Trophoblast cell (in vitro differentiated cells and primary cell): ENCODE measurements at regions not wholly inside any gene's neighbourhood (a gene's known extent, or its start where the extent isn't known, plus 50 kb on each side); places are given as distances from the start of the nearest gene placed in this dataset.
A peak's percentile ranks its signal among the peaks of the same experiment; 100 is the strongest.

ENCODE experiments used
- DNase-seq, 2 donors: peaks; one replicate each; pipeline ENCODE4 v3.0.0-alpha.2; 2016
- H2AFZ ChIP-seq: 2 replicates; pipeline ENCODE4 v1.6.1; 2013; ENCODE audit warnings: low read length, moderate library complexity, mild to moderate bottlenecking; ENCODE audit not compliant: insufficient read depth, poor library complexity
- H2AK5ac ChIP-seq: 2 replicates; pipeline ENCODE4 v1.6.1; 2013; ENCODE audit warnings: mild to moderate bottlenecking, low read length
- H2BK120ac ChIP-seq: 2 replicates; pipeline ENCODE4 v1.6.1; 2013; ENCODE audit warnings: low read length, mild to moderate bottlenecking, moderate library complexity; ENCODE audit not compliant: insufficient read depth, poor library complexity
- H2BK12ac ChIP-seq: 2 replicates; pipeline ENCODE4 v1.6.1; 2013; ENCODE audit warnings: mild to moderate bottlenecking, low read length, moderate library complexity
- H2BK5ac ChIP-seq: 2 replicates; pipeline ENCODE4 v1.6.1; 2013; ENCODE audit warnings: low read length, low read depth, moderate library complexity, mild to moderate bottlenecking; ENCODE audit not compliant: poor library complexity
- H3K14ac ChIP-seq: 2 replicates; pipeline ENCODE4 v1.6.1; 2013; ENCODE audit warnings: mild to moderate bottlenecking, low read length
- H3K18ac ChIP-seq: 2 replicates; pipeline ENCODE4 v1.6.1; 2013; ENCODE audit warnings: mild to moderate bottlenecking, low read length
- H3K23ac ChIP-seq: 2 replicates; pipeline ENCODE4 v1.6.1; 2013; ENCODE audit warnings: low read length
- H3K27ac ChIP-seq: 2 replicates; pipeline ENCODE4 v1.5.1; 2013; ENCODE audit warnings: low read depth, mild to moderate bottlenecking, inconsistent platforms, low read length, moderate library complexity
- H3K27me3 ChIP-seq: 2 replicates; pipeline ENCODE4 v1.6.1; 2013; ENCODE audit warnings: inconsistent platforms, mild to moderate bottlenecking, low read length, moderate library complexity; ENCODE audit not compliant: insufficient read depth
- H3K36me3 ChIP-seq, 2 experiments: 1 replicate in 1 of 2; 2 replicates in 1 of 2; pipeline ENCODE4 v1.6.1; 2013; ENCODE audit warnings: low read length in 2 of 2, mild to moderate bottlenecking in 2 of 2, moderate library complexity in 1 of 2; ENCODE audit not compliant: insufficient read depth in 2 of 2, control insufficient read depth in 1 of 2
- H3K4ac ChIP-seq: 2 replicates; pipeline ENCODE4 v1.6.1; 2013; ENCODE audit warnings: low read depth, mild to moderate bottlenecking, low read length, moderate library complexity
- H3K4me1 ChIP-seq, 2 experiments: 1 replicate in 1 of 2; 2 replicates in 1 of 2; pipeline ENCODE4 v1.6.1; 2013; ENCODE audit warnings: low read length in 2 of 2, mild to moderate bottlenecking in 2 of 2, moderate library complexity in 1 of 2; ENCODE audit not compliant: insufficient read depth in 2 of 2, control insufficient read depth in 1 of 2
- H3K4me2 ChIP-seq: 2 replicates; pipeline ENCODE4 v1.6.1; 2013; ENCODE audit warnings: inconsistent platforms, mild to moderate bottlenecking, low read length, moderate library complexity
- H3K4me3 ChIP-seq: 2 replicates; pipeline ENCODE4 v1.5.1; 2013; ENCODE audit warnings: mild to moderate bottlenecking, low read depth, low read length, inconsistent platforms
- H3K79me1 ChIP-seq: one replicate; pipeline ENCODE4 v1.6.1; 2013; ENCODE audit warnings: low read length
- H3K79me2 ChIP-seq: 2 replicates; pipeline ENCODE4 v1.6.1; 2013; ENCODE audit warnings: low read length, mild to moderate bottlenecking; ENCODE audit not compliant: control insufficient read depth, insufficient read depth, poor library complexity
- H3K9ac ChIP-seq: 2 replicates; pipeline ENCODE4 v1.6.1; 2013; ENCODE audit warnings: mild to moderate bottlenecking, low read length
- H3K9me3 ChIP-seq: 2 replicates; pipeline ENCODE4 v1.6.1; 2013; ENCODE audit warnings: low read depth, mild to moderate bottlenecking, control low read depth, inconsistent platforms, low read length; ENCODE audit not compliant: insufficient read depth
- H4K12ac ChIP-seq: 2 replicates; pipeline ENCODE4 v1.6.1; 2013; ENCODE audit warnings: low read depth, mild to moderate bottlenecking, low read length, moderate library complexity
- H4K8ac ChIP-seq: 2 replicates; pipeline ENCODE4 v1.6.1; 2013; ENCODE audit warnings: low read depth, mild to moderate bottlenecking, low read length, moderate library complexity
- H4K91ac ChIP-seq: one replicate; pipeline ENCODE4 v1.6.1; 2013; ENCODE audit warnings: low read depth, mild to moderate bottlenecking, low read length, moderate library complexity
- WGBS: extraction: QIAGEN DNeasy Blood & Tissue Kit; methylation state at CpG from one replicate; pipeline ENCODE4 v1.1.7; 2013; ENCODE audit warnings: missing lambda C conversion rate; ENCODE audit not compliant: insufficient read length, insufficient coverage; ENCODE audit errors: extremely low coverage; 5-methylcytosine and 5-hydroxymethylcytosine counted together

DNA sequence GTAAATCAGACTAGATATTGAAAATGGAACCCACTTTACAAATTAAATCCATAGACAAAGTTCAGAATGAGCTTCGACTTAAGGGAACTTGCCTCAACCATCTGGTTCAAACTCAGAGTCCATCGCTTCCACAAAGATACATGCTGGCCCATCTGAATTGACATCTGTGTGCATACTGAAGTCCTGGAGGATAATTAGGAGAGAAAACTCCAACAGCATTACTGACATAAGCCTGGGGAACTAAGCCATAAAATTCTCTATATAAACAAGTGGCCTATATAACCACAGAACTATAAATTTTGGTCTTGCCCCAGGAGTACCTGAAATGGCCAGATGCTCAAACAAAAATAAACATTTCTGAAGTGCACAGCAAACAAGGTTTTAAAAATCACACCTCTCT, 94.4 kb downstream of the IZUMO3 start:
- Histone ChIP-seq H3K27me3 (no peaks in the 10 kb centered on the region), H3K4ac (no peak overlapping the region), H3K36me3 (no peaks in the 10 kb centered on the region), H2BK12ac (no peak overlapping the region), H4K12ac (no peak overlapping the region), H3K4me1 (no peaks in the 10 kb centered on the region), H3K9me3 (no peaks in the 10 kb centered on the region), H3K4me3 (no peak overlapping the region), H3K23ac (no peak overlapping the region), H4K8ac (no peak overlapping the region), H2AFZ (no peak overlapping the region), H3K14ac (no peak overlapping the region), H3K79me1 (no peaks in the 10 kb centered on the region), H2BK120ac (no peak overlapping the region), H2AK5ac (no peak overlapping the region), H3K79me2 (no peaks in the 10 kb centered on the region), H3K18ac (no peak overlapping the region), H4K91ac (no peak overlapping the region), H3K9ac (no peak overlapping the region), H3K27ac (no peak overlapping the region), H3K4me2 (no peak overlapping the region), H2BK5ac (no peak overlapping the region)
- DNase-seq: no peak
- no CpG with 5 or more reads among the region's 2 CpGs for WGBS

DNA sequence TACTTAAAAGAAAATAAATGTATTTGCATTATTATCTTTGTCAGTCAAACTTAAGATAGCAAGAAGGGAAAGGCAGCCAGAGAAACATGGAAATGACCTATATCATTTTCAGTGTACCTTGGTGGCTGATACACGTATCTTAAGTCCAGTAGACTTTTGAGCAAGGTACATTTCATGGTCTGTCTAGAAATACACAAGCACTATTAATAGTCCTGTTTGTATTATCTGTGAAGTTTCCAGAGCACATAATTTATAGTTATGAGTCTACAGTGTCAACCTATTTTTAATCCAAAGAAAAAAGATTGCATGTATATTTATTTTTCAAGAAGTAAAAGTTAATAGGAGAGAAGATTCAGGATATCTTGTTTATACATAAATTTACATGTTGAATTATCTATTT, 95.7 kb downstream of the IZUMO3 start:
- H3K4ac ChIP-seq: no peak overlapping the region
- no peak overlapping the region for H2AFZ ChIP-seq
- H3K9me3 ChIP-seq: no peaks in the 10 kb centered on the region
- no peak overlapping the region for H2BK5ac ChIP-seq
- H2AK5ac ChIP-seq: no peak overlapping the region
- no peak overlapping the region for H3K9ac ChIP-seq
- H3K79me2 ChIP-seq: no peaks in the 10 kb centered on the region
- no peak overlapping the region for H2BK120ac ChIP-seq
- H3K79me1 ChIP-seq: no peaks in the 10 kb centered on the region
- H4K12ac ChIP-seq: no peak overlapping the region
- H3K4me1 ChIP-seq: no peaks in the 10 kb centered on the region
- H2BK12ac ChIP-seq: no peak overlapping the region
- no peak overlapping the region for H3K14ac ChIP-seq
- no peak overlapping the region for H3K18ac ChIP-seq
- H3K4me2 ChIP-seq: no peak overlapping the region
- no peaks in the 10 kb centered on the region for H3K27me3 ChIP-seq
- DNase-seq: no peak
- no peak overlapping the region for H4K8ac ChIP-seq
- no peak overlapping the region for H4K91ac ChIP-seq
- no peak overlapping the region for H3K4me3 ChIP-seq
- H3K36me3 ChIP-seq: no peaks in the 10 kb centered on the region
- WGBS: no CpG with 5 or more reads among the region's 1 CpG
- no peak overlapping the region for H3K27ac ChIP-seq
- no peak overlapping the region for H3K23ac ChIP-seq

DNA sequence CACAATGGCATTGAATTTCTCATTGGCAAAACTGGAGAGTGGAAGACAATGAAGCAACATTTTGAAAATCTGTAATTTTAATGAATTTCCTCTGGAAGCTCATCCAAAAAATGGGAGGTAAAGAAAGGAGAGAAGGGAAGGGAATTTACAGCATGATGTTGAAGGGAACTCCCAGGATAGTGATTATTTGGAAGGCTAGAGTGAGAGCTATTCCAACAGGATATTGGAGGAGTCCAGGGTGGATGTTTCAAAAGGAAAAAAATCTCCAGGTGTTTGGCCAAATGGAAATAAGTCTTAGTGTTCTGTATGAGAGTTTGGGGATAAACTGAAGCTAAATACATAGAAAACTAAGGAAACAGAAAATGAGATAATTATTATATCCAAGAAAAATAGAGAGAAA, 106.2 kb downstream of the IZUMO3 start:
- no peak for DNase-seq
- Histone ChIP-seq H2BK5ac (no peak overlapping the region), H3K79me2 (no peaks in the 10 kb centered on the region), H3K4me3 (no peak overlapping the region), H3K27ac (no peak overlapping the region), H4K8ac (no peak overlapping the region), H2AFZ (no peak overlapping the region), H3K36me3 (no peaks in the 10 kb centered on the region), H3K27me3 (no peaks in the 10 kb centered on the region), H2BK12ac (no peak overlapping the region), H2BK120ac (no peak overlapping the region), H3K9me3 (no peaks in the 10 kb centered on the region), H3K23ac (no peak overlapping the region), H3K9ac (no peak overlapping the region), H3K4ac (no peak overlapping the region), H2AK5ac (no peak overlapping the region), H4K91ac (no peak overlapping the region), H3K4me1 (no peaks in the 10 kb centered on the region), H3K79me1 (no peaks in the 10 kb centered on the region), H4K12ac (no peak overlapping the region), H3K4me2 (no peak overlapping the region), H3K14ac (no peak overlapping the region), H3K18ac (no peak overlapping the region)

DNA sequence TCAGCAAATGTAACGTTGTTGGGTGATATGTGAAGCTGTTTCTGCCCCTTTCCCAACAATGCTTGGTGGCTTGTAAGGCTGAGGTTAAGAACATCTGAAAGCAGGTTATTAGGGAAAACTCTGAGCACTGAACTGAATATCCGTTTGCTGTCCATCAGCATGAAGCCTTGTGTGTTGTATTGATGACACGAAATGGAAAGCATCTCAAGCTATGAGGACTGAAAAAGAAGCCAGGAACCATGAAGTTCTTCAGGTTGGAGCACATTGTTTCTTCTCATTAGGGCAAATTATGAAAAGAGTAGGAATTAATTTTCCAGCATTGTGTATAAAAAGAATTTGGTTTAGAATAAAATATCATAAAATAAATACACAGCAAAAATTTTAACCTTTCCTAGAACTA, 106.8 kb downstream of the IZUMO3 start:
- Histone ChIP-seq H3K27me3 (no peaks in the 10 kb centered on the region), H4K91ac (no peak overlapping the region), H3K27ac (no peak overlapping the region), H3K9me3 (no peaks in the 10 kb centered on the region), H2BK5ac (no peak overlapping the region), H3K9ac (no peak overlapping the region), H2AFZ (no peak overlapping the region), H3K14ac (no peak overlapping the region), H2AK5ac (no peak overlapping the region), H3K4me2 (no peak overlapping the region), H2BK120ac (no peak overlapping the region), H3K4me3 (no peak overlapping the region), H3K79me1 (no peaks in the 10 kb centered on the region), H4K8ac (no peak overlapping the region), H2BK12ac (no peak overlapping the region), H3K79me2 (no peaks in the 10 kb centered on the region), H3K4me1 (no peaks in the 10 kb centered on the region), H4K12ac (no peak overlapping the region), H3K23ac (no peak overlapping the region), H3K4ac (no peak overlapping the region), H3K36me3 (no peaks in the 10 kb centered on the region), H3K18ac (no peak overlapping the region)
- 100% methylated on average over 1 of the region's 3 CpGs for WGBS
- peak in 1 of 2 donors; percentile 7 for DNase-seq

DNA sequence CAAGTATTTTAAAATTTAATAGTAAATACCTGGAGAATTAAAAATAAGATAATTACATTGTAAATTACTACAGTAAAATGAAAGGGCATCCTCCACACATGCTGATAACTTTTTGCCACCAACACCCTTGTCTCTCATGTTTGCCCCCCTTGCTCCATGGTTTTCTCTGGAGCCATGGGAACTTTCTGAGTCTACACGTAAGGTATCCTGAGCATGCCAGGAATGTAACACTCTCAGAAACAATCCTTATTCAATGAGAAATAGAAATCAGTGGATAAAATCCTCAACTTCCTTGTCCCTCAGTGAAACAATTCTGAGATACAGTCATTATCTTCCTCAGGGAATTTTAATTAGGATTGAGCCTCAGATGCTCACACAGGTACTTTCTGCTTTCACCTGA, 108.9 kb downstream of the IZUMO3 start:
- H3K79me1 ChIP-seq: no peaks in the 10 kb centered on the region
- H4K8ac ChIP-seq: no peak overlapping the region
- no peaks in the 10 kb centered on the region for H3K9me3 ChIP-seq
- no peak overlapping the region for H3K23ac ChIP-seq
- no peaks in the 10 kb centered on the region for H3K27me3 ChIP-seq
- no peak overlapping the region for H3K27ac ChIP-seq
- no peak overlapping the region for H3K4me2 ChIP-seq
- H3K18ac ChIP-seq: no peak overlapping the region
- H3K79me2 ChIP-seq: no peaks in the 10 kb centered on the region
- H3K4me1 ChIP-seq: no peaks in the 10 kb centered on the region
- no peak overlapping the region for H2AK5ac ChIP-seq
- DNase-seq: no peak
- H2BK5ac ChIP-seq: peak overlapping the region; percentile 56
- peak overlapping the region; percentile 14 for H4K91ac ChIP-seq
- no peak overlapping the region for H3K4me3 ChIP-seq
- no peak overlapping the region for H4K12ac ChIP-seq
- H3K14ac ChIP-seq: no peak overlapping the region
- peak overlapping the region; percentile 43 for H2BK120ac ChIP-seq
- WGBS: no CpG with 5 or more reads among the region's 1 CpG
- no peak overlapping the region for H2BK12ac ChIP-seq
- H2AFZ ChIP-seq: no peak overlapping the region
- no peaks in the 10 kb centered on the region for H3K36me3 ChIP-seq
- no peak overlapping the region for H3K9ac ChIP-seq
- no peak overlapping the region for H3K4ac ChIP-seq
